Mesenchymal stem cell (in vitro differentiated cells and primary cell): ENCODE measurements at regions not wholly inside any gene's neighbourhood (a gene's known extent, or its start where the extent isn't known, plus 50 kb on each side); places are given as distances from the start of the nearest gene placed in this dataset.
A peak's percentile ranks its signal among the peaks of the same experiment; 100 is the strongest.

Experiments used
- DNase-seq: peaks from one replicate; pipeline ENCODE4 v3.0.0-alpha.2; 2013
- H2AFZ ChIP-seq: one replicate; pipeline ENCODE4 v1.6.1; 2013; ENCODE audit warnings: low read depth, mild to moderate bottlenecking, control low read depth, inconsistent platforms, low read length, moderate library complexity
- H2AK5ac ChIP-seq: 2 replicates; pipeline ENCODE4 v1.6.1; 2013; ENCODE audit warnings: low read length, moderate library complexity, mild to moderate bottlenecking, inconsistent platforms; ENCODE audit not compliant: severe bottlenecking
- H2BK120ac ChIP-seq: one replicate; pipeline ENCODE4 v1.6.1; 2013; ENCODE audit warnings: low read depth, mild to moderate bottlenecking, inconsistent platforms, low read length, moderate library complexity
- H2BK12ac ChIP-seq, 2 experiments: one replicate each; pipeline ENCODE4 v1.6.1; 2013; ENCODE audit warnings: inconsistent platforms in 2 of 2, low read length in 2 of 2, mild to moderate bottlenecking in 2 of 2, moderate library complexity in 2 of 2, control low read depth in 1 of 2
- H2BK15ac ChIP-seq: one replicate; pipeline ENCODE4 v1.6.1; 2013; ENCODE audit warnings: mild to moderate bottlenecking, low read depth, inconsistent platforms; ENCODE audit not compliant: poor library complexity, severe bottlenecking
- H2BK5ac ChIP-seq: 2 replicates; pipeline ENCODE4 v1.6.1; 2013; ENCODE audit warnings: low read depth, mild to moderate bottlenecking, low read length, control low read depth, inconsistent platforms; ENCODE audit not compliant: poor library complexity, severe bottlenecking
- H3K14ac ChIP-seq, 2 experiments: one replicate each; pipeline ENCODE4 v1.6.1; 2013; ENCODE audit warnings: inconsistent platforms in 2 of 2, low read length in 2 of 2, control low read depth in 1 of 2, mild to moderate bottlenecking in 1 of 2, moderate library complexity in 1 of 2
- H3K18ac ChIP-seq, 2 experiments: one replicate each; pipeline ENCODE4 v1.6.1; 2013; ENCODE audit warnings: inconsistent platforms in 2 of 2, low read length in 2 of 2, control low read depth in 1 of 2, low read depth in 1 of 2, mild to moderate bottlenecking in 1 of 2
- H3K23ac ChIP-seq, 2 experiments: one replicate each; pipeline ENCODE4 v1.6.1; 2013; ENCODE audit warnings: inconsistent platforms in 2 of 2, low read length in 2 of 2, mild to moderate bottlenecking in 2 of 2, moderate library complexity in 2 of 2, control low read depth in 1 of 2
- H3K27ac ChIP-seq: 2 replicates; pipeline ENCODE4 v1.5.1; 2013; ENCODE audit warnings: mild to moderate bottlenecking, moderate library complexity, low read length, control low read depth, inconsistent platforms; ENCODE audit not compliant: poor library complexity, severe bottlenecking
- H3K27me3 ChIP-seq, 2 experiments: 2 replicates each; pipeline versions ENCODE4 v1.6.1 to v1.7.0; 2013; ENCODE audit warnings: low read length in 2 of 2, mild to moderate bottlenecking in 2 of 2, moderate library complexity in 2 of 2, control low read depth in 1 of 2, inconsistent platforms in 1 of 2; ENCODE audit not compliant: control insufficient read depth in 1 of 2, insufficient read depth in 1 of 2
- H3K36me3 ChIP-seq, 2 experiments: 2 replicates each; pipeline versions ENCODE4 v1.6.1 to v1.7.0; 2013; ENCODE audit warnings: low read length in 2 of 2, control low read depth in 1 of 2, inconsistent platforms in 1 of 2, low read depth in 1 of 2, mild to moderate bottlenecking in 1 of 2; ENCODE audit not compliant: insufficient read depth in 2 of 2, control insufficient read depth in 1 of 2
- H3K4ac ChIP-seq, 2 experiments: one replicate each; pipeline ENCODE4 v1.6.1; 2013; ENCODE audit warnings: inconsistent platforms in 2 of 2, low read length in 2 of 2, mild to moderate bottlenecking in 2 of 2, moderate library complexity in 2 of 2, control low read depth in 1 of 2, low read depth in 1 of 2
- H3K4me1 ChIP-seq: 2 replicates; pipeline ENCODE4 v1.6.1; 2013; ENCODE audit warnings: low read depth, low read length, control low read depth; ENCODE audit not compliant: control insufficient read depth, insufficient read depth
- H3K4me2 ChIP-seq: 2 replicates; pipeline ENCODE4 v1.6.1; 2013; ENCODE audit warnings: low read length, mild to moderate bottlenecking, inconsistent platforms; ENCODE audit not compliant: poor library complexity, severe bottlenecking
- H3K4me3 ChIP-seq, 2 experiments: 2 replicates each; pipeline versions ENCODE4 v1.5.1 to v1.7.0; 2013; ENCODE audit warnings: low read length in 2 of 2, mild to moderate bottlenecking in 2 of 2, control low read depth in 1 of 2, low read depth in 1 of 2; ENCODE audit not compliant: insufficient read depth in 1 of 2
- H3K79me1 ChIP-seq: replicated peaks from 2 replicates; pipeline ENCODE4 v1.6.1; 2013; ENCODE audit warnings: mild to moderate bottlenecking, control low read depth, low read length, inconsistent platforms; ENCODE audit not compliant: poor library complexity, severe bottlenecking
- H3K9ac ChIP-seq: 2 replicates; pipeline ENCODE4 v1.7.0; 2013; ENCODE audit warnings: mild to moderate bottlenecking, low read length, moderate library complexity
- H3K9me3 ChIP-seq: 2 replicates; pipeline ENCODE4 v1.7.0; 2013; ENCODE audit warnings: mild to moderate bottlenecking, low read length; ENCODE audit not compliant: control insufficient read depth
- H4K8ac ChIP-seq: one replicate; pipeline ENCODE4 v1.6.1; 2013; ENCODE audit warnings: inconsistent platforms, mild to moderate bottlenecking, low read length, moderate library complexity
- H4K91ac ChIP-seq: one replicate; pipeline ENCODE4 v1.6.1; 2013; ENCODE audit warnings: mild to moderate bottlenecking, low read length, inconsistent platforms
- WGBS: methylation state at CpG from one replicate; pipeline ENCODE4 v1.1.7; 2013; ENCODE audit warnings: mixed read lengths; 5-methylcytosine and 5-hydroxymethylcytosine counted together

- Histone ChIP-seq H3K4ac (no peak overlapping the region), H3K4me1 (peaks cover 5% of the 10 kb centered on the region), H2BK5ac (no peak overlapping the region), H3K18ac (no peak overlapping the region), H3K9ac (no peak overlapping the region), H4K8ac (no peak overlapping the region), H3K4me2 (no peak overlapping the region), H2AK5ac (no peak overlapping the region), H4K91ac (no peak overlapping the region), H2BK120ac (no peak overlapping the region), H3K14ac (no peak overlapping the region), H3K23ac (no peak overlapping the region), H2AFZ (no peak overlapping the region), H3K4me3 (no peak overlapping the region), H3K36me3 (no peaks in the 10 kb centered on the region), H2BK15ac (no peak overlapping the region), H2BK12ac (no peak overlapping the region), H3K27ac (no peak overlapping the region), H3K27me3 (no peaks in the 10 kb centered on the region), H3K79me1 (no peaks in the 10 kb centered on the region), H3K9me3 (no peaks in the 10 kb centered on the region)
- 92% methylated on average over 26 of the region's 26 CpGs for WGBS
- no peak for DNase-seq
Measured at GRCh38 chr4:187063251-187063650, 339.6 kb upstream of the FAT1 start.

GRCh38 chr4:187064033-187064432, 340.4 kb upstream of the FAT1 start:
- H3K23ac ChIP-seq: no peak overlapping the region
- H3K79me1 ChIP-seq: no peaks in the 10 kb centered on the region
- no peak overlapping the region for H3K27ac ChIP-seq
- no peak for DNase-seq
- H4K91ac ChIP-seq: no peak overlapping the region
- 97% methylated on average over 29 of the region's 30 CpGs for WGBS
- no peaks in the 10 kb centered on the region for H3K27me3 ChIP-seq
- no peak overlapping the region for H3K4ac ChIP-seq
- H3K36me3 ChIP-seq: no peaks in the 10 kb centered on the region
- H3K18ac ChIP-seq: no peak overlapping the region
- H2BK15ac ChIP-seq: no peak overlapping the region
- H4K8ac ChIP-seq: no peak overlapping the region
- no peak overlapping the region for H3K4me3 ChIP-seq
- no peak overlapping the region for H2BK120ac ChIP-seq
- H2AFZ ChIP-seq: no peak overlapping the region
- no peak overlapping the region for H2BK12ac ChIP-seq
- no peak overlapping the region for H3K4me2 ChIP-seq
- no peaks in the 10 kb centered on the region for H3K9me3 ChIP-seq
- H3K14ac ChIP-seq: no peak overlapping the region
- no peak overlapping the region for H2AK5ac ChIP-seq
- H2BK5ac ChIP-seq: no peak overlapping the region
- peaks cover 4% of the 10 kb centered on the region for H3K4me1 ChIP-seq
- H3K9ac ChIP-seq: no peak overlapping the region

GRCh38 chr4:187065396-187065795, 341.7 kb upstream of the FAT1 start:
- H2AK5ac ChIP-seq: no peak overlapping the region
- no CpG with 5 or more reads among the region's 1 CpG for WGBS
- H3K4ac ChIP-seq: no peak overlapping the region
- no peak overlapping the region for H2AFZ ChIP-seq
- H3K27me3 ChIP-seq: no peaks in the 10 kb centered on the region
- H3K23ac ChIP-seq: no peak overlapping the region
- no peak overlapping the region for H2BK120ac ChIP-seq
- no peak overlapping the region for H3K14ac ChIP-seq
- no peak overlapping the region for H2BK5ac ChIP-seq
- no peak overlapping the region for H4K91ac ChIP-seq
- H3K4me3 ChIP-seq: no peak overlapping the region
- H3K9me3 ChIP-seq: no peaks in the 10 kb centered on the region
- no peak overlapping the region for H4K8ac ChIP-seq
- no peaks in the 10 kb centered on the region for H3K36me3 ChIP-seq
- no peak overlapping the region for H3K9ac ChIP-seq
- H2BK15ac ChIP-seq: no peak overlapping the region
- no peak overlapping the region for H3K27ac ChIP-seq
- H3K79me1 ChIP-seq: no peaks in the 10 kb centered on the region
- no peak overlapping the region for H3K18ac ChIP-seq
- DNase-seq: no peak
- peaks cover 2% of the 10 kb centered on the region for H3K4me1 ChIP-seq
- no peak overlapping the region for H2BK12ac ChIP-seq
- H3K4me2 ChIP-seq: no peak overlapping the region

GRCh38 chr4:187065806-187066205, 342.1 kb upstream of the FAT1 start:
- Histone ChIP-seq H3K23ac (peak overlapping the region in 1 of 2 experiments; percentile 31), H2BK5ac (no peak overlapping the region), H3K18ac (no peak overlapping the region), H3K4me3 (no peak overlapping the region), H3K4me1 (no peaks in the 10 kb centered on the region), H4K8ac (peak overlapping the region; percentile 45), H3K9ac (no peak overlapping the region), H4K91ac (no peak overlapping the region), H2AK5ac (no peak overlapping the region), H3K79me1 (no peaks in the 10 kb centered on the region), H3K9me3 (no peaks in the 10 kb centered on the region), H3K27me3 (no peaks in the 10 kb centered on the region), H2BK120ac (no peak overlapping the region), H3K4me2 (no peak overlapping the region), H3K4ac (no peak overlapping the region), H3K36me3 (no peaks in the 10 kb centered on the region), H3K27ac (no peak overlapping the region), H2BK12ac (no peak overlapping the region), H3K14ac (no peak overlapping the region), H2AFZ (no peak overlapping the region), H2BK15ac (no peak overlapping the region)
- 88% methylated on average over 11 of the region's 13 CpGs for WGBS
- no peak for DNase-seq
